UCSD-AML1 (cell line): ENCODE measurements at regions not wholly inside any gene's neighbourhood (a gene's known extent, or its start where the extent isn't known, plus 50 kb on each side); places are given as distances from the start of the nearest gene placed in this dataset.

Experiments
- DNase-seq: peaks from one replicate; lab custom pipeline; 2025; ENCODE audit not compliant: unreplicated experiment; lab: John Stamatoyannopoulos, UW

DNA sequence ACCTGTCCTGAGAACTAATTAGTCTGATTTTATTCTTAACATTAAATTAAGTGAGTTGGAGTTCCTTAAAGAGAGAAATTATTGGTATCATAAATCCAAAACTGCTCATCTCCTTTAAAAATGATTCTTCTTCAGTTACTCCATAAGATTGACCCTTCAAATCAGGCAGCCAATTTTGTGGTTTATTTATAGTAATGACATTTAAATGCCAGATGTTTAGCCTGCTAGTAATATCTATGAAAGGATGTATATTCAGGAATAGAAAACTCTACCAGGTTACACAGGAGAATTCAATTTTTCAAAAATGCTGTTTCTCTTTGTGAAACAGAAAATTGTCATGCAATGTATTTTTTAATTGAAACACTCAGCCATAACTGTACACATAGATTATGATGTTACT is 457.8 kb upstream of the ROBO2 start:
- DNase-seq: no peak

DNA sequence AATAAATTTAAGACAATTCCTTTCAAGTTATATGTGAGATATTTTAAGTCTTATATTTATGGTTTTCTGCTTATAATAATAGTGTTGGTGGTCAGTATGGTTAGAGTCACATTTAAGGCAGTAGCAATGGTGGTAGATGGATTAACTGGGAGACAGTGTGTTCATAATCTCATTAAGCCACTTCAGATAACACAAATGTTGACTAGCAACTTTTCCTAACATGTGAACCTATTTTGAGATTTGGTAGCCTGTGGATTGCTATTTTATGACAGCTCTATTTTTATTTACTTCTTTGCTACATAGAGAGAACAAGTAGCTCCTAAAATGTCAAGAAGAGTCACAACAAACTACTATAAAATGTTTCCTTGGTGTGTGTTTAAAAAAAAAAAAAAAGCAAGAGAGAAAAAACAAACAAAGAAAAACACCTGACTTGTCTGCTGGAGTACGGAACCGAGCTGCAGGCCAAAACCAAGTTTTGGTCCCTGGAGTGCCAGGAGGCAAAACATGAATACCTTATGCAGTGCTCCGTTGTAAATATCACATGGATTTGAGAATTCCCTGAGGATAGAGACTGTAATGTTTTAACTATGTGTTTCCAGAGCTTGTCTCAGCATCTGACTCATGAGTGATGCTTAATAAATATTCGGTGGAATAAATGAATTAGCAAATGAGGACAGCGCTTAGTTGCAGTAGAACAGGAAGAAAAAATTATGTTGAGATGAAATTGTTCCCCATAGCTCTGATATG is 457.1 kb upstream of the ROBO2 start:
- DNase-seq: no peak

GRCh38 chr3:76585794-76586392 is 454.0 kb upstream of the ROBO2 start:
- no peak for DNase-seq

- DNase-seq: no peak
Measured at GRCh38 chr3:76586471-76586870, 453.4 kb upstream of the ROBO2 start.

GRCh38 chr3:76610150-76610549 is 429.7 kb upstream of the ROBO2 start:
- no peak for DNase-seq

DNA sequence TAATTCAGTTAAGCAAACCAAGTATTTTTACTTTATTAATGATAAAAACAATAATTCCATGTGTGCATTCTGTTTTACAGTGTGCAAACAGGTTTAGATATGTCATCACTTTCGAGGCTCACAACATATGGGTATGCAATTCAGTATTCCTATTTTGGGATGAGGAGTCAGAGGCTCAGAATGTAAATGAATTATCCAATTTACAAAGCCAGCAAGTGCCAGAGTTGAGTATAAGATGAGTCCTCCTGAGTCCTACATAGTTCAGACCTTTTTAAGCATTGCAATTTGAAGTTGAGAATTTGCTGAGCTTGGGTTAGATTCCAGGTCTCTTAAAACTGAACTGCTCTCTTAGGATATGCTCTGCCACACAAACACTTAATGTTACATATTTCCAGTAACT is 424.2 kb upstream of the ROBO2 start:
- no peak for DNase-seq

DNA sequence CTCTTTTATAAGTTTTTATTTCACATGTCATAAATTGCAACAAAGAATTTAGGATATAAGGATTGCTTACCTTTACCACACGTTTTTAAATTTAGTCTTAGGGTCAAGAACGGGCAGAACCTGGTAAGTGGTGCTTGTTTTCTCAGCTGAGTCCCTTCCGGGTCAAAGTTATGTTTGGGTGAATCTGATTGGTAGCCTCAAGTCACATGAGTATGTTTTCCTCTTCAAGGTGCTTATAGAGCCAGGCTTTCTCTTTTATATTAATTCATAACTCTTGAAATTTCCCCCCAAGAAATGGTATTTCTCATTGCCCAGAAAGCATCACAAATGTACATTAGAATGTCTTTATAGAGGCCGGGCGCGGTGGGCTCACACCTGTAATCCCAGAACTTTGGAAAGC is 415.7 kb upstream of the ROBO2 start:
- DNase-seq: no peak

DNA sequence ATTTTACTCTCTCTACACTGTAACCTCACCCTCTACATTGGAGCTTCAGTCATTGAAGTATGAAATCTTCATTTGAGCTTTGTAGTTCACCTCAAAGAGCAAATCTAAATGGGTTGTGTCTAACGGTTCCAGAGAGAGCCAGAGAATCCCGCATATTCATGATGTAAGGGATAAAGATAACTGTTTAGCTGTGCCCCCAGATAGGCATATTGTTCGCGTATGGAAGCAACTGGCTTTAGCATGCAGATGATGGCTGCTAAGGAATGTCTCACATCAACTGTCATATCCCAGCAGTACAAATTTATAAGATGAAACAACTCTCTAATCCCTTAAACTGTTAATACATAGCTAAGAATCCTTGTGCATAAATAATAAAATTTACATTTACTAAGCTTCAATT is 412.7 kb upstream of the ROBO2 start:
- no peak for DNase-seq

GRCh38 chr3:76631251-76631650 is 408.6 kb upstream of the ROBO2 start:
- no peak for DNase-seq

- DNase-seq: no peak
Measured at GRCh38 chr3:76638006-76638405, 401.9 kb upstream of the ROBO2 start.

DNA sequence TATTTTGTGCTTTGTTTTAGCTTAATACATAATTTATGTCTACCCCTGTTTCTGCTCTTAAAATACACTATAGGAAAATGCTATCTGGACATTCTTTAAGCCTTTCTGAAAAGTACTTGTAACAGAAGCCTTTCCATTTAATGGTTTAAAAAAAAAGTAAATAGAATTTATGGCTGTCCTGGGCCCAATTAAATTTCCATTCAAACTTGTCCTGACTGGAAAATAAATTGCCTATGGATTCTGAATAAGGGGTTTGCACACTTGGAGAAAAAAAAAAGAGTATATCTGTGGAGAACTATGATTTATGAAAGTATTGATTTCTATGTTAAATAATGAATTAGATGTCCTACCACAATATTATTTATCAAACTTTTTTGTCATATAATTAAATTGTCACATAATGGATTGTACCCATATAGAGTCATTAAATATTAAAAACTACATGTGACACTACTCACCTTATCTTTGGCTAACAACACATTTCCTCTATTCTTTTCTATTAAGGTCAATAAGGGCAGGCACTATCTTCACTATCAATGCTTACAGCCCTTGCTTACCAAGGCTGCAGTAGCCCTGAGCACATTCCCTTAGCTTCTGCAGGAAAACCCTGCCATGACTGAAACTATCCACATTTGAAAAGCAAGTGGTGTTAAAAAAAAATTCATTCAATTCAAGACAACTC is 396.1 kb upstream of the ROBO2 start:
- DNase-seq: no peak

DNA sequence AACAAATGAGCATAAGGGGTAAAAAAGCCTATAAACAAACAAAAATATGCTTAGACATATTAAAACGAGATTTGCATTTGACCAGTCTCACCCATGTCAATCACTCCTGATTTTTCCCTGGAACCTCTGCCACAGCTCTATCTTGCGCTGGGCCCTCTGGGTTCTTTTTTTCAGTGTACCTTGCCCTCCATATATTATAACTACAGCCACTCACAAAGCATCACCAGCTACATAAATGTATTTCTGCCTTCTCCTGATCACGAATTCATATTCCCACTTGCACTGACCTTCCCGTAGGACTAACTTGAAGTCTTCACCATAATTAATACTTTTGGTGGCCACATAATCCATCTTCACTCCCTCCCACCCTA is 395.6 kb upstream of the ROBO2 start:
- DNase-seq: no peak

DNA sequence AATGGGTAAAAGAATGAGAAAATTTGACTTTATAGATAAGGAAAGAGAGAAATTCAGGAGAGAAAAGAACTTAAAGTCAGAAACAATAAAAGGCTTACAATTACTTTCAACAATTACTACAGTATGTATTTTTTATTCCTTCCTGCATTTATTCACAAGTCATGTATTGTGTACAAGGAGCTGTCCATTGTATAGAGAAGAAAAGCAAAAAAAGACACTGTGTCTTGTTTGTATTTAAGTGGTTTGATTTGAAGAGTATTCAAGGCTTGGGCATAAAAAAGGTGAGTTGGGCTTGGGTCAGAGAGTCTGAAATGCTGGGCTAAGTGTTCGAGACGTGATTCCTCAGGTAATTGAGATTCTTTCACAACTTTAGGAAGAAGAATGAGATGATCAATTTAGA is 394.2 kb upstream of the ROBO2 start:
- no peak for DNase-seq

DNA sequence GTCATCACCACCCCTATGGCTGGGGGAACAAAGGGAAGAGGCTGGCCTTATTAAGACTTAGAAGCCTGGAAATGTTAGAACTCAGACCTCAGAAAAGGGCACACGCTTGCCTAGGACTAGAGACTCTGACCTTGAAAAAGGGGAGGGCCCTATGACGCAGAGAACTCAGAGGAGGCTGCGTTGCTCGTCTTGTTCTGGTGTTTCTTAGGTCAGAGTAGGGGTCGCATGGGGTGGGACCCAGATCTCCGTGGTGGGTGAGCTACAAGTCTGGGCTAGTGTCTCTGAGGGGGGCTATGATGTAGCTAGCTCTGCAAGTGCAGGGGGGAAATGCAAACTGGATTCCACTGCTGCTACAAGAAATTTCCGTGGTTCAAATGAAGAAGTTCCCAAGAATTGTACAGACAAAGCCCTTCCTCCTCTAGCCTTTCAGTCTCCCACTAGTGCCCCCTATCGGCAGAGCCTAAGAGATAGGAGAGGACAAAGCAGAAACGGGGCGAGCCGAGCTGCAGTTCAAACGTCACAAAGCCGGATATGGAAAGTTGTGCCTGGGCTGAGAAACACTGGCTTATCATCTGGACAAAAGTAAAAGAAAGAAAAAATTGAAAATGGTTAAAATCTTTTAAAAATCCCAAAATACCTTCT is 392.9 kb upstream of the ROBO2 start:
- no peak for DNase-seq

GRCh38 chr3:76651784-76652183 is 388.1 kb upstream of the ROBO2 start:
- DNase-seq: no peak

GRCh38 chr3:76652524-76652923 is 387.4 kb upstream of the ROBO2 start:
- no peak for DNase-seq

- DNase-seq: no peak
Measured at GRCh38 chr3:76653640-76654251, 386.2 kb upstream of the ROBO2 start.

DNA sequence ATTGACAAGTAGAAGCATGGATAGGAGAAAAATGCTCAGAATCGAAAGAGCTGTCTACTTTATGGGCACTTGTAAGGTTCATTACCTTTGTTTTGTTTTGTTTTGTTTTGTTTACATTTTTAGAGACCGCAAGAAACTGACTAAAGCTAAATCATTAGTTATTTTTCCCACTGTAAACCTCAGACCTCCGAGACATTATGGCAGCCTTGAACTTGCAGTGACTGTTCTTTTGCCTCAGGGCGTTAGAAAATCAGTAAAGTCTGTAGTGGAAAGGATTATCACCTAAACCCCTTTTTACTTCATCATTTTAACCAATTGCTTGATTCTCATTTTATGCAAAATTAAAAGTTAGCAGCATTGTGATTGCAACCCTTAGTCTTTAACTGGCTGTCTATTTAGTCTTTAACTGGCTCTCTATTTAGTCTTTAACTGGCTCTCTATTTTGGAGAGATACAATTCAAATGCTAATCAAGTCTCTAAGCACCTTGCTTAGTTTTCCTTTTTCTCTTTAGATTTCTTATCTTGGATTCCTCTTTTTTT is 383.3 kb upstream of the ROBO2 start:
- no peak for DNase-seq

GRCh38 chr3:76657909-76658308 is 382.0 kb upstream of the ROBO2 start:
- DNase-seq: no peak

DNA sequence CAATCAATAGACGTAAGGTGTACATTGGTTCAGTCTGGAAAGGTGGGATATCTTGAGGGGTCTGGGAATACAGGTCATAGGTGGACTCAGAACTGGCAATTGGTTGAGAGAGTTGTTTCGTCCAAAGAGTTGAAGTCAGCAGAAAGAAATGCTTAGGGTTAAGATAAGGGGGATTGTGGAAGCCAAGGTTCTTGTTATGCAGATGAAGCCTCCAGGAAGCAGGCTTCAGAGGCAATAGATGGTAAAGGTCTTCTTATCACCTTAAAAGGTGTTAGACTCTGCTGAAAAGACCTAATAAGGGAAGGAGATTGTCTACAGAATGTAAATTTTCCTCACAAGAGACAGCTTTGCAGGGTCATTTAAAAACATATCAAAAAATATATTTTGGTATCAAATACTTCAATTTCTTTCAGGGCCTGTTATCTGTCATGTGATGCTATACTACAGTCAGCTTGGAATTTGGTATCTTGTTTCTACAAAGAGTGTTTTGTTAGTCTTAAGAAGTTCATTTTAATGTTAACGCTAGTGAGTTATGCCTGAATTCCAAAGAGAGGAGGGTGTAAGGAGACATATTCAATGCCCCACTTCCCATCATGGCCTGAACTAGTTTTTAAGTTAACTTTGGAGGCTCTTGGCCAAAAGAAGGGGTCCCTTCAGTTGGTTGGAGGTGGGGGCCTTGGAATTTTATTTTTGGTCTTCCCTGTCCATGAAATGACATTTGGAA is 378.2 kb upstream of the ROBO2 start:
- DNase-seq: no peak

GRCh38 chr3:76664816-76665215 is 375.1 kb upstream of the ROBO2 start:
- DNase-seq: no peak
